H4 (cell line): ENCODE measurements at regions not wholly inside any gene's neighbourhood (a gene's known extent, or its start where the extent isn't known, plus 50 kb on each side); places are given as distances from the start of the nearest gene placed in this dataset.
"Not testable (repeated sequence)": the region's sequence is repeated elsewhere in the genome, so short reads cannot be mapped to it uniquely, and the experiment has no call there.

Experiments
- DNase-seq: peaks from one replicate; pipeline ENCODE4 v3.0.0-alpha.2; 2015; ENCODE audit warnings: low spot score

- DNase-seq = no peak
Measured at GRCh38 chr13:31517599-31517998, 221.7 kb upstream of the RXFP2 start.

DNA sequence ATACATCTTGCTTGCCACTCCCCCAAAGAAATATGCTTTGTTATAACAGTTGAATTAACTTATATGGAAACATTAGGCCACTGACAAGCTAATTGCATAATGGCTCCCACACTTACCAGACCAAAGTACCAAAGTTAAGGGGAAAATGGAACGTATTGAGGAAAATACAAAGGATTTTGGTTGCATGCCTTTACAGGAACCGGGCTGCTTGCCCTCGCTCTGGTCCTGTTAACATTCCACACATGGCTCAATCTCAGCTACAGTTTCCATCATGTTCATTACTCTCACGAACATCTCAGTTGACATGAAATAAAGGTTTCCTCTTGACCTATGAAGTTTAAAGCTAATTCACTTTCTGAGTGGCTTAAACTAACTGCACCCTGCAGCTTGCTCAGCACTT, 220.7 kb upstream of the RXFP2 start:
- DNase-seq = no peak

GRCh38 chr13:31521435-31521834, 217.9 kb upstream of the RXFP2 start:
- no peak for DNase-seq

DNA sequence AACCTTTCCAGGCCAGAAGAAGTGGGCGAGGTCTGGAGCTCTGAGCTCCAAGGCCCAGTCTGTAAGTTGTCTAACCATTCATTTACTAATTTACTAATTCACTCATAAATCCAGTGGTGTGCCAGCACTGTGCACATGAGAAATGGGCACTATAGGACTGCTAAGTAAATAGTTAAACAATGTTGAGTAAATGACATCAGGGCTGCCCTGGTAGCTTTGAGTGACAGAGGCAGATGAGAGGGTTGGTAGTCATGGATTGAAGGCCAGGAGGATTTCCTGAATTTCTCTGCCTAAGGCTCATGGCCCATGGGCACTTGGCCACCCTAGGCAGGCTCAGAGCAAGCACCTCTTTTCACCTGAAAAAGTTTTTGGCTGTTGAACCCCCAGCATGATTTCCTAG, 216.9 kb upstream of the RXFP2 start:
- no peak for DNase-seq

DNA sequence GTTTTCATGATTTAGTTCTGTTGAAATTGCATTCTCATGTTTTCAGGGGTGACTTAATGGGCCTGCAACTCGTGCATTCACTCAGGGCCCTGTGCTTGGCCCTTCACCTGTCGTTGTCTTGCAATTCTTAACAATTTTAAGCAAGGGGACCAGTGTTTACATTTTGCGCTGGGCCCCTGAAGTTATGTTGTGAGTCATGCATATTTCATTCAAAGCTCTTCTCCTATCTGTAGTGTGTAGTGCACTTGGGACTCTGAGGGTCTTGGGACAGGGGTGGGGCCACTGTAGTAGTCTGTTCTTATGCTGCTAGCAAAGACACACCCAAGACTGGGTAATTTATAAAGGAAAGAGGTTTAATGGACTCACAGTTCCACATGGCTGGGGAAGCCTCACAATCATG, 211.2 kb upstream of the RXFP2 start:
- DNase-seq = no peak

DNA sequence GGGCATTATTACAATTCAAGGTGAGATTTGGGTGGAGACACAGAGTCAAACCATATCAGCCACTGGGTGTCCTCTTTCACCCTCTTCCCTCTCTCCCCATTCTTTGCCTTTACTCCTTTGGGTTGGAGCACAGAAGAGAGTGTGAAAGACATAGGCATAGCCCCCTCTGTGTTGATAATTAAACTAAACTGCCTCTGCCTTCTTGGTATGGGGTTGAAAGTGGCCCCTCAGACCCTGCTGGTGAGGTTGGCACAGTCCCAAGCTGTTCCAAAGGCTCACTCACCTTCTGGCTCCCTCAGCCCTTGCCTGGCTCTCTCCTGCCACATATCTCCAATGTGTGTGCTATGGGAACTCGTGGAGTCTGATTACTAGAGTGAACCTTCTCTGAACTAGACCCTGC, 210.6 kb upstream of the RXFP2 start:
- no peak for DNase-seq

GRCh38 chr13:31530922-31531321, 208.4 kb upstream of the RXFP2 start:
- no peak for DNase-seq

GRCh38 chr13:31537052-31537451, 202.3 kb upstream of the RXFP2 start:
- no peak for DNase-seq

- DNase-seq = peak; percentile 11
Measured at GRCh38 chr13:31538067-31539042, 201.0 kb upstream of the RXFP2 start.

DNA sequence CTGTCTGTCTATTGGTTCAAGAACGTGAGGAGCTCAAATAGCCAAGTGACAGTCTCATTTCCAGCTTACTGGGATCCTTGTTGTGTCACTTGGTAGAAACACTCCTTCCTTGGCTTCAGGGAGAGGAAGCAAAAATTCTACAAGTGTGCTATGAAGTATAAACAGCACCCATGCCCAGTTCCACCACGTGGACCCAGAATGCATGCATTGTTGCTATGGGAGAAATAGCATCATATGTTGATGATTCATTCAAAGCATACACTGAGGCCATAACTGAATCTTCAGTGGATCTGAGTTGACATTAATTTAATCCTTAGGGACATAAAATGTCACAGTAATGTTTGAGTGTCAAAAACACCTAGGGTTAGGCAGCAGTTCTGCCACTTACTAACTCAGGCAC, 199.0 kb upstream of the RXFP2 start:
- DNase-seq = no peak

DNA sequence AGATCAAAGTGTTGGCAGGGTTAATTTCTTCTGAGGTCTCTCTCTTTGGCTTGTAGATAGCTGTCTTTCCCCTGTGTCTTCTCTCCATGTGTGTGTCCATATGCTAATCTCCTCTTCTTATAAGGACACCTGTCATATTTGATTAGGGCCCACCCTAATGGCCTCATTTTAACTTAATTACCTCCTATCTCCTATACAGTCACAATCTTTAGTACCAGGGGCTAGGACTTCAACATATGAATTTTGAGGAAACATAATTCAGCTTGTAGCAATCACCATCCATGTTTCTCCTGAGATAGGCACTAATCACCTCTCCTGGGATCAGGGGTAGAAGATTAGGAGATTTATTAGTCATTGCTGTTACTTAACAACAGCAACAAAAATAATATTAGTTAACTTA, 196.1 kb upstream of the RXFP2 start:
- DNase-seq = no peak

DNA sequence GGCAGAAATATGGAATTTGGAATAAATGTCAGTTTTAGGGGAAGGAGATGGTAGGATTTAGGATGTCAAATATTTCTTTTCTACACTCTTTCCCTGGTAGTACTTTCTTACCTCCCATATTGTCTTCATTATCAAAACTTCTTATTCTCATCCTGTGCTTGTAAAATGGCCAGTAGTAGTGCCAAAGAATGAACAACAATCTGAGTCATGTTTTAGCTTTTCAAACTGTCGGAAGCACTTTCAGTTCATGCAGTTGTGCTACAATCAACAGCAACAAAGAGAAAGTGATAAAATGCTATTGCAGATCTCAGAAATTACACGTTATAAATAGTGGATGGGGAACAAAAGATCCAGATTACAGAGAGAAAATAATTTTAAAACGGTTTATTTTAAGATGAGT, 193.7 kb upstream of the RXFP2 start:
- no peak for DNase-seq

- DNase-seq = peak; percentile 30
Measured at GRCh38 chr13:31556376-31556775, 182.9 kb upstream of the RXFP2 start.

DNA sequence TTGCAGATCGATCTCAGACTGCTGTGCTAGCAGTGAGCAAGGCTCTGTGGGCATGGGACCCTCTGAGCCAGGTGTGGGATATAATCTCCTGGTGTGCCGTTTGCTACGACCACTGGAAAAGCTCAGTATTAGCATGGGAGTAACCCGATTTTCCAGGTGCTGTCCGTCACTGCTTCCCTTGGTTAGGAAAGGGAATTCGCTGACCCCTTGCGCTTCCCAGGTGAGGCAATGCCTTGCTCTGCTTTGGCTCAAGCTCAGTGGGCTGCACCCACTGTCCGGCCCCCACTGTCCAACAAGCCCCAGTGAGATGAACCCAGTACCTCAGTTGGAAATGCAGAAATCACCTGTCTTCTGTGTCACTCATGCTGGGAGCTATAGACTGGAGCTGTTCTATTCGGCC, 155.1 kb upstream of the RXFP2 start:
- DNase-seq = not testable (repeated sequence)

DNA sequence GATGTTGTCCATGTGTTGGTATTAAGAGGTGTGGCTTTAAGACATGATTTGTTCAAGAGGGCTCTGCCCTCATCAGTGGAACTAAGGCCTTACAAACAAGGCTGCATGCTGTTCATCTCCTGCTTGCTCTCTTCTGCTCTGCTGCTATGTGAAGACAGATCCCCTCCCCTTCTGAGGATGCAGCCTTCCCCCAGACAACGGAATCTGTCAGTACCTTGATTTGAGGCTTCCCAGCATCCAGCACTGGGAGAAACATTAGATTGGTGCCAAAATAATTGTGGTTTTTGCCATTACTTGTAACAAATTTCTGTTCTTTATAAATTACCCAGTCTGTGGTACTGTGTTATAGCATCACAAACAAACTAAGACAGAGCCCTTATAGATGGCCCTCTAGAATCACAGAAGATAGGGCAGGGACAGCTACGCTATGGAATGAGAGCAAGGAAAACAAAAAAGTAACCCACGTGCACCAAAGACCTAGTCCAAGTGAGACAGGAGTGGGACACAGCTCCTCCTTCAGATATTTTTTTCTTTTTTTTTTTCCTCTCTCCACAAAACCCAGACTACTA, 151.5 kb upstream of the RXFP2 start:
- no peak for DNase-seq

DNA sequence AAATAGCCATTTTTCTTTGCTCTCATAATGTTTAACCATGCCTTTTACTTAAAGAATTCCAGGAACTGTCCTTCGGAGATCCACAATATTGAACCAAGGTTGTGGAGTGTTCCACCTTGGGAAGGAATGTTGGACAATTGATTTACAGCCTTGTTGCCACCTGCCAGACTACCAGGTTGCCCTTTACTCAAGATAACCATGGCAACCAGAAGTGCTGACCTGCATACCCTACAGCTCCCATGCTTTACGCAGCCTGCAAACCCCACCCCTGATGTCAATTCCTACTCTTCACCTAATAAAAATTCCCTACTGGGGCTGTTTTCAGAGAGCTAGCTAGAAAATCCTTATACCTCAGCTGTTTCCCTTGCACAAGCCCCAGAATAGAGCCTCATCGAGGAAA, 151.0 kb upstream of the RXFP2 start:
- no peak for DNase-seq

DNA sequence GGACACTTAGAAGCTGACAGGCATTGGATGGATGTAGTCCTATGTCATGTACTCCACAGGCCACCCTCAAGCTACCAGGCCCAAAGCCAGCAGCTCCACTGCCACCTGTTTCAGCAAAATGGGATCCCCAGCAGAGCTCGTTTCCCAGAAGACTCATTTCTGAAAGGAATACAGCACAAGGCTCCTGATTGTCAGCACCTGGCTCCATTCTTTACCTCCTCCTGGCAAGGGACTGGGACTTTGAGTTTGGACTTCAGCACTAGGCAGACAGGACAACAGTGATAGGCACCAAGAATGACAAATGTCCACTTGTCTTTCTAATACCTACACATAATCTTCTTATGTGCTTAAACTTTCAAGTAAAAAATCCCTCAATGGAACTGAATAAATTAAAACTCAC, 150.4 kb upstream of the RXFP2 start:
- no peak for DNase-seq

GRCh38 chr13:31591642-31592233, 147.6 kb upstream of the RXFP2 start:
- DNase-seq = no peak

DNA sequence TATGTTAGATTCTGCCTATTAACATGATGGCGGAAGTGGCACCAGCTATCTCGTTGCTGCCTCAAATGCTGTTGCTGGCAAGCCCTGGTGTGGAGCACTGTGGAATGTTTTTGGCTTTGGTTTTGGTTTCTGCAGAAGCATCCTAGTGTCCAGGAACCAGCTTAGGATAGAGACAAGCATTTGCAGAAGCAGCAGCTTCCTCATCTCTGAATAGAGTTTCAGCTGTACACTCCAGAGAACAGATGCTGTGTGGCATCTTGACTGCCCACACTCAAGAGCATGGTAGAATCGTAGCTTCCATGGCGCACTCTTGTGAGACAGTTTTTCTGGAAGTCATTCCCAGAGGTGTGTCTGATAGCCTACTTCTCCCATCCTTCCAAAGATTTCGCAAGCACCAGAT, 145.3 kb upstream of the RXFP2 start:
- no peak for DNase-seq

- DNase-seq = no peak
Measured at GRCh38 chr13:31595563-31595962, 143.8 kb upstream of the RXFP2 start.

DNA sequence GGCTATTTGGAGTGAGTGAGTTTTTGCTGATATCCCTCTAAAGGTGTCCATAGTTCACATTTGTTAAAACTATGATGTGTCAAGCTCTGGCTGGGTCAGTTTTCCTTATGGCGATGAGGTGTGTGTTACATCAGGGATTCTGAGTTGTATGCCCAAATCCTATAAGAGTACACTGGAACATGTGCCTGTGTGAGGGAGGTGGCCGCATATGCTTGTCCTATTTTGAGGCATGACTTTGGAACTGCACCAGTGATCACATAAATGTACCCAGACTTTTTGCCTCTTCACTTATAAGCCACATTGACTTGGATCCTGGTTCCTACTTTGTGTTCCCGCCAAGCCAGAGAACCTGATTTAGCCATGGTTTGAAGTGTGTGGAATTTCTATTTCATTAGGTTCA, 140.3 kb upstream of the RXFP2 start:
- no peak for DNase-seq

- no peak for DNase-seq
Measured at GRCh38 chr13:31605076-31605860, 134.1 kb upstream of the RXFP2 start.
